HG03439 (cell line): ENCODE measurements at regions not wholly inside any gene's neighbourhood (a gene's known extent, or its start where the extent isn't known, plus 50 kb on each side); places are given as distances from the start of the nearest gene placed in this dataset.

Experiments
- ATAC-seq: cut with Tn5 transposase; IDR thresholded peaks from one replicate; pipeline ENCODE4 v1.9.1; 2021; ENCODE audit warnings: mild to moderate bottlenecking, moderate library complexity; ENCODE audit not compliant: unreplicated experiment

- no peak for ATAC-seq
Measured at GRCh38 chr13:108006619-108007018, 208.7 kb downstream of the LIG4 start.

GRCh38 chr13:108005231-108005630 is 210.1 kb downstream of the LIG4 start:
- ATAC-seq = no peak

- no peak for ATAC-seq
Measured at GRCh38 chr13:108003626-108004025, 211.7 kb downstream of the LIG4 start.

GRCh38 chr13:108000998-108001397 is 214.3 kb downstream of the LIG4 start:
- ATAC-seq = no peak

GRCh38 chr13:107999751-108000150 is 215.6 kb downstream of the LIG4 start:
- ATAC-seq = no peak

GRCh38 chr13:107994137-107994536 is 221.2 kb downstream of the LIG4 start:
- ATAC-seq = no peak

- no peak for ATAC-seq
Measured at GRCh38 chr13:107993239-107993949, 221.9 kb downstream of the LIG4 start.

GRCh38 chr13:107992542-107992941 is 222.8 kb downstream of the LIG4 start:
- ATAC-seq = no peak

- no peak for ATAC-seq
Measured at GRCh38 chr13:107977071-107977574, 238.2 kb downstream of the LIG4 start.

- ATAC-seq = no peak
Measured at GRCh38 chr13:107976628-107977027, 238.7 kb downstream of the LIG4 start.

GRCh38 chr13:107974409-107974808 is 240.9 kb downstream of the LIG4 start:
- ATAC-seq = no peak

- no peak for ATAC-seq
Measured at GRCh38 chr13:107969546-107969945, 245.8 kb downstream of the LIG4 start.

- no peak for ATAC-seq
Measured at GRCh38 chr13:107968470-107968869, 246.9 kb downstream of the LIG4 start.

- no peak for ATAC-seq
Measured at GRCh38 chr13:107964395-107964794, 250.9 kb downstream of the LIG4 start.

- no peak for ATAC-seq
Measured at GRCh38 chr13:107961849-107962608, 253.3 kb downstream of the LIG4 start.

GRCh38 chr13:107960301-107960700 is 255.0 kb downstream of the LIG4 start:
- ATAC-seq = no peak

GRCh38 chr13:107956889-107957288 is 258.4 kb downstream of the LIG4 start:
- no peak for ATAC-seq

- no peak for ATAC-seq
Measured at GRCh38 chr13:107942030-107942617, 273.2 kb downstream of the LIG4 start.

- no peak for ATAC-seq
Measured at GRCh38 chr13:107941345-107942029, 273.8 kb downstream of the LIG4 start.

GRCh38 chr13:107937848-107938247 is 277.5 kb downstream of the LIG4 start:
- no peak for ATAC-seq

GRCh38 chr13:107931056-107931455 is 284.3 kb downstream of the LIG4 start:
- no peak for ATAC-seq
